ENCODE measurements at regions not wholly inside any gene's neighbourhood (a gene's known extent, or its start where the extent isn't known, plus 50 kb on each side); places are given as distances from the start of the nearest gene placed in this dataset.
"Not testable (repeated sequence)": the region's sequence is repeated elsewhere in the genome, so short reads cannot be mapped to it uniquely, and the experiment has no call there.

GRCh38 chr5:39753747-39754146, 329.0 kb upstream of the DAB2 start:
- DNase-seq (ENCODE audit: low read depth) = not testable (repeated sequence)

GRCh38 chr5:39750661-39751060, 325.9 kb upstream of the DAB2 start:
- DNase-seq (ENCODE audit: low read depth) = no peak

- DNase-seq (ENCODE audit: low read depth) = no peak
Observed at GRCh38 chr5:39742916-39743315, 318.1 kb upstream of the DAB2 start.

- DNase-seq (ENCODE audit: low read depth) = no peak
Observed at GRCh38 chr5:39740404-39740803, 315.6 kb upstream of the DAB2 start.

GRCh38 chr5:39732166-39732565, 307.4 kb upstream of the DAB2 start:
- no peak for DNase-seq (ENCODE audit: low read depth)

GRCh38 chr5:39730699-39731098, 305.9 kb upstream of the DAB2 start:
- no peak for DNase-seq (ENCODE audit: low read depth)

GRCh38 chr5:39730006-39730405, 305.2 kb upstream of the DAB2 start:
- DNase-seq (ENCODE audit: low read depth) = no peak

GRCh38 chr5:39726467-39726866, 301.7 kb upstream of the DAB2 start:
- no peak for DNase-seq (ENCODE audit: low read depth)

GRCh38 chr5:39721394-39721793, 296.6 kb upstream of the DAB2 start:
- DNase-seq (ENCODE audit: low read depth) = no peak

- DNase-seq (ENCODE audit: low read depth) = no peak
Observed at GRCh38 chr5:39720136-39720535, 295.4 kb upstream of the DAB2 start.

GRCh38 chr5:39717176-39717897, 292.6 kb upstream of the DAB2 start:
- peak; percentile 18 for DNase-seq (ENCODE audit: low read depth)

GRCh38 chr5:39716532-39717028, 291.8 kb upstream of the DAB2 start:
- DNase-seq (ENCODE audit: low read depth) = peak; percentile 51

- peak; percentile 57 for DNase-seq (ENCODE audit: low read depth)
Observed at GRCh38 chr5:39714036-39714698, 289.4 kb upstream of the DAB2 start.

GRCh38 chr5:39713250-39713916, 288.6 kb upstream of the DAB2 start:
- DNase-seq (ENCODE audit: low read depth) = peak; percentile 38

- DNase-seq (ENCODE audit: low read depth) = no peak
Observed at GRCh38 chr5:39712316-39713249, 287.8 kb upstream of the DAB2 start.

- no peak for DNase-seq (ENCODE audit: low read depth)
Observed at GRCh38 chr5:39711821-39712220, 287.0 kb upstream of the DAB2 start.

- no peak for DNase-seq (ENCODE audit: low read depth)
Observed at GRCh38 chr5:39709032-39709431, 284.3 kb upstream of the DAB2 start.

- DNase-seq (ENCODE audit: low read depth) = no peak
Observed at GRCh38 chr5:39702928-39703327, 278.1 kb upstream of the DAB2 start.

- DNase-seq (ENCODE audit: low read depth) = no peak
Observed at GRCh38 chr5:39700523-39700922, 275.7 kb upstream of the DAB2 start.

GRCh38 chr5:39698838-39699560, 274.2 kb upstream of the DAB2 start:
- no peak for DNase-seq (ENCODE audit: low read depth)

- no peak for DNase-seq (ENCODE audit: low read depth)
Observed at GRCh38 chr5:39697881-39698280, 273.1 kb upstream of the DAB2 start.
